ENCODE measurements at regions not wholly inside any gene's neighbourhood (a gene's known extent, or its start where the extent isn't known, plus 50 kb on each side); places are given as distances from the start of the nearest gene placed in this dataset.
A peak's percentile ranks its signal among the peaks of the same experiment; 100 is the strongest.
"Not testable (repeated sequence)": the region's sequence is repeated elsewhere in the genome, so short reads cannot be mapped to it uniquely, and the experiment has no call there.

- DNase-seq: no peak
These were observed 320.6 kb downstream of the DTHD1 start for GRCh38 chr4:36601864-36602495.

- DNase-seq: no peak
These were observed 328.2 kb downstream of the DTHD1 start for GRCh38 chr4:36609661-36610060.

GRCh38 chr4:36610628-36611027 is 329.2 kb downstream of the DTHD1 start:
- no peak for DNase-seq

GRCh38 chr4:36613142-36613541 is 331.7 kb downstream of the DTHD1 start:
- not testable (repeated sequence) for DNase-seq

GRCh38 chr4:36614011-36614410 is 332.6 kb downstream of the DTHD1 start:
- DNase-seq: no peak

GRCh38 chr4:36618102-36618501 is 336.7 kb downstream of the DTHD1 start:
- no peak for DNase-seq

GRCh38 chr4:36624030-36624429 is 342.6 kb downstream of the DTHD1 start:
- DNase-seq: no peak

GRCh38 chr4:36638273-36638811 is 356.9 kb downstream of the DTHD1 start:
- DNase-seq: peak; percentile 5

GRCh38 chr4:36640876-36641275 is 359.5 kb downstream of the DTHD1 start:
- no peak for DNase-seq

- no peak for DNase-seq
These were observed 369.8 kb downstream of the DTHD1 start for GRCh38 chr4:36651253-36651652.

- DNase-seq: no peak
These were observed 371.4 kb downstream of the DTHD1 start for GRCh38 chr4:36652857-36653256.

- no peak for DNase-seq
These were observed 384.6 kb downstream of the DTHD1 start for GRCh38 chr4:36665985-36666527.

GRCh38 chr4:36675436-36675835 is 394.0 kb downstream of the DTHD1 start:
- no peak for DNase-seq

- DNase-seq: no peak
These were observed 395.0 kb downstream of the DTHD1 start for GRCh38 chr4:36676139-36677050.

- DNase-seq: no peak
These were observed 395.7 kb downstream of the DTHD1 start for GRCh38 chr4:36677112-36677511.

- DNase-seq: no peak
These were observed 396.5 kb downstream of the DTHD1 start for GRCh38 chr4:36677874-36678273.

- no peak for DNase-seq
These were observed 406.3 kb downstream of the DTHD1 start for GRCh38 chr4:36687681-36688080.

- DNase-seq: peak; percentile 33
These were observed 411.2 kb downstream of the DTHD1 start for GRCh38 chr4:36692586-36692985.

GRCh38 chr4:36702245-36702644 is 420.8 kb downstream of the DTHD1 start:
- no peak for DNase-seq

GRCh38 chr4:36704289-36704688 is 422.9 kb downstream of the DTHD1 start:
- DNase-seq: no peak

GRCh38 chr4:36709991-36710390 is 428.6 kb downstream of the DTHD1 start:
- DNase-seq: no peak

GRCh38 chr4:36712013-36712412 is 430.6 kb downstream of the DTHD1 start:
- no peak for DNase-seq

GRCh38 chr4:36716874-36717273 is 435.5 kb downstream of the DTHD1 start:
- no peak for DNase-seq

All from tongue (tissue), 1 donor.